AG08396 (cell line): ENCODE measurements at regions not wholly inside any gene's neighbourhood (a gene's known extent, or its start where the extent isn't known, plus 50 kb on each side); places are given as distances from the start of the nearest gene placed in this dataset.

Experiments used
- DNase-seq: peaks from one replicate; pipeline ENCODE4 v3.0.0; 2012; ENCODE audit warnings: low spot score, mixed read lengths

GRCh38 chr1:72830606-72831390 lies 548.5 kb upstream of the NEGR1 start:
- DNase-seq, result no peak

DNA sequence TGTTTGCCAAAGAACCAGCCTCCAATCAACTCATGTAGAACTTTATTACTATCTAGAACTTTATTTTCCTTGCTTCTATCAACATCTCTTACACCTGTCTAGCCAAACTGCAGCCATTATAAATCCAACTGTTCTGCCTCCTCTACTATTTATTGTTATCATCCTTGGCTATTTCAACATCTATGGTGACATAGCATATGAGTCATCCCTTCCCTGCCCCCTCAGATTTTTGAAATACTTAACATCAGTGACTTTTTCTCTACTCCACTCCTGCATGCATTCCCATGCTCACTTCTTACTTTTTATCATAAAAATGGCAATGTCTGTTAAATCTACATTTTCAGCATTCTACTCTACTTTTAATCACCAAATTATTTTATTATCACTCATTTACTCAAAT lies 544.9 kb upstream of the NEGR1 start:
- DNase-seq, result no peak

- no peak for DNase-seq
These were observed 522.2 kb upstream of the NEGR1 start for GRCh38 chr1:72804541-72804940.

- no peak for DNase-seq
These were observed 498.7 kb upstream of the NEGR1 start for GRCh38 chr1:72781038-72781437.

DNA sequence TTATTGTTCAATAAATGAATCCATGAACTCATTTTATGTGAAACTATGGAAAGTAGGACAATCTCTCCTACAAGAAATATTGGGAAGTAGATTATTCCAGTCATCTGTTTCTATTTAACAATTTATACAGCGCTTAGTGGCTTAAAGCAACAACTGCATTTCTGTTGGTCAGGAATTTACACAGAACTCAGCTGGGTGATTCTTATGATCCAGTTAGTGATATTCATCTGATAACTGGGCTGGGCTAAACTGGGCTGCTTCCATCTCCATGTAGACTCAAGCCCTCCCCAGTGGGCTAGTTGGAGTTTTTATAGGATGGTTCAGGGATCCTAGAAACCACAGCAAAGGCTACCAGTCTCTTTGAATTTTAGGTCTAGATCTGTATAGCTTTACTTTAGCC lies 497.9 kb upstream of the NEGR1 start:
- no peak for DNase-seq

DNA sequence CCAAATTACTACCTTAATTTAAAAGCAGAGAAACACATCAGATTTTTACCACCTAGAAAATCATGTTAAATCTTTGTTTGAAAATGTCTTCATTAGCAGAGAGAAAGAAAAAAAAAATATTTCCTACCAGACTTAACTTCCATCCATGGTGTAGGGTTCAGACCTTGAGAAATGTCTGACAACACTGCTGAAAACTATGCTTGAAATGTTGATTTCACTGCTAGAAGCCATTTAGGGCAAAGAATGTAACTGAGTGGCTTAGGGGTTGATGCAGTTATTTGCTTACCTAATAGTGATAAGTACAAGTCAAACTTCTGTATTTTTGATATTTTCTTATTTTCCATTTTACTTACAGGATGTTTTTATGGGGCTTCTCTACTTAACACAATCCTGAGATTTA lies 495.6 kb upstream of the NEGR1 start:
- DNase-seq, result no peak

GRCh38 chr1:72763481-72763880 lies 481.1 kb upstream of the NEGR1 start:
- no peak for DNase-seq

DNA sequence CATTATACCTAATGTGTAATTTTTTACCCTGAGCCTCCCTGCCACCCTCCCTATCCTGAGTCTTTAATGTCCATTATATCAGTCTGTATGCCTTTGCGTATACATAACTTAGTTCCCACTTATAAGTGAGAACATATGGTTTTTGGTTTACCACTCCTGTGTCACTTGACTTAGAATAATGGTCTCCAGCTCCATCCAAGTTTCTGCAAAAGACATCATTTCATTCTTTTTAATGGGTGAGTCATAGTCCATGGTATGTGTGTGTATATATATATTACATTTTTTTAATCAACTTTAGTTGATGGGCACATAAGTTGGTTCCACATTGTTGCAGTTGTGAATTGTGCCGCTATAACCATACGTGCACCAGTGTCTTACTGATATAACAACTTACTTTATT lies 477.1 kb upstream of the NEGR1 start:
- DNase-seq, result no peak

DNA sequence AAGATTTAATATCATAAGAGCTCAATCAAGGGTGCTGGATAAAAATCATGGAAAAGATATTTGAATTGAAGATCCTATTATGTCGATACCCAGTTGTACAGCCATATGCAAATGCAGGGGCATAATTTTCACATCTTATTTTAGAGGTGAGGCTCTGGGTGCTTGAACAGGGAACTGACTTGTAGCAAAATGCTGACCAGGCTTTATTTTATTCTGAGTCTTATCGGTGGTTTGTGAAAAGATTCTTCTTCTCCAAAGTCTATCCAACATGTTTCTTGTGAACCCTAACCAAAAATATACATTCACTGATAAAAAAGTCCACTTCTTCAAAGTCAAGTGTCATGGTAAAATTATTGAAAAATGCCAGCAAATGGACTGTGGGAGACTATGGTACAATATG lies 475.5 kb upstream of the NEGR1 start:
- no peak for DNase-seq

GRCh38 chr1:72745413-72745812 lies 463.1 kb upstream of the NEGR1 start:
- DNase-seq, result no peak

DNA sequence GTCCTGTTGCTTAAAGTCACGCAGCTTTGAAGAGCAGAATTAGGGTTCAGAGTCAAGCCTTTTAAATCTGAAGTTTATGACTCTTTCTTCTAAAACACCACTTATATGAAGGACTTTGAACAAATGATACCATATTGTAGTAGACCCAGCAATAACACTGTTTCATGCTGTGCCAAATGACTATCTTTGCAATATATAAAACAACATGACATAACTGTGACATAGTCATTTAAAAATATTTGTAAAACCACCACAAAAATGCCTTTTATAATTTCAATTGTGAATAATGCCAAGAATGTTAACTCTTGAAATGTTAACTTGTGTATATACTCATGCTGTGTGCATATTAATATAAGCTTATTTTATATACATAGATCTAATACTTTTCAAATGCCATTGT lies 452.1 kb upstream of the NEGR1 start:
- DNase-seq, result no peak

GRCh38 chr1:72724951-72725861 lies 442.9 kb upstream of the NEGR1 start:
- DNase-seq, result no peak

DNA sequence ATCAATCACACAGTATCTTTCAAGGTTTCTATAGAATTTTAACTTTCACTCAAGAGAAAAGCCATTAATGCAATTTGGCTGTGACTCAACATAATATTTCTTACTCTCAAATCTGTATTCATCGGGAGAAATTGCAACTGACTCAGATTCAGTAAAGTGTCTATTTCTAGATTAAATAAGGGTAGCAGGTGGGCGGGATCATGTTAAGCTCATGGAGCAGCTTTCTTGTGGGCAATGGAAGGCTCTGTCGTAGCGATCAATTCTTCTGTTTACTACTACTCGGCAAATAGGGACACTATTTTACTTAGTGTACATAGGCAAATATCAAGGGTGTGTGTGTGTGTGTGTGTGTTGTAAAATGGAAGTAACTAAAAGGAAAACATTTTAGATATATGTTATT lies 423.6 kb upstream of the NEGR1 start:
- DNase-seq, result no peak

DNA sequence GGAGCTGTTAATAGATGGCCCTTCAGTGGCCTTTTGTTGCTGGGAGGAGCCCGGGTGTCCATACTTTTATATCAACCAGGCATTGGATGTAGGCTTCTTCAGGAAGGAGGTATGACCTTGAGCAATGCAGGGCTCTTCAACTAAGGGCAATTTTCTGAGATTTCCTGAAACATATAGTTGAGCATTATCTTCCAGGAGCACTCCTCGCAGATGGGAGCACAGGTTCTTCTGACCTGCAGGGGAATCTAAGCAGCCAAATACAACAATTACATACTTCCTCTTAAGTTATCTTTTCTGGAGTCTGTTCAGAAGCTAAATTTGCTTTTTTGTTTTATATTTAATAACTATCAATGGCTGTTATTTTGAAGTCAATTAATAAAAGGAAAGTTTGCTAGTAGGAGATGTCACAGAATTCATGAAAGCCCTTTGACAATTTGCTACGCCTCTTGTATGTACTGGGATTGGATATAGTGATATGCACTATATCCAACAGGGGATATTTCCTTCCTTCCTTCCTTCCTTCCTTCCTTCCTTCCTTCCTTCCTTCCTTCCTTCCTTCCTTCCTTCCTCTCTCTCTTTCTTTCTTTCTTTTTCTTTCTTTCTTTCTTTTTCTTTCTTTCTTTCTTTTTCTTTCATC lies 422.6 kb upstream of the NEGR1 start:
- no peak for DNase-seq

GRCh38 chr1:72697410-72697809 lies 415.1 kb upstream of the NEGR1 start:
- DNase-seq, result no peak

- DNase-seq, result no peak
These were observed 411.6 kb upstream of the NEGR1 start for GRCh38 chr1:72693899-72694298.

DNA sequence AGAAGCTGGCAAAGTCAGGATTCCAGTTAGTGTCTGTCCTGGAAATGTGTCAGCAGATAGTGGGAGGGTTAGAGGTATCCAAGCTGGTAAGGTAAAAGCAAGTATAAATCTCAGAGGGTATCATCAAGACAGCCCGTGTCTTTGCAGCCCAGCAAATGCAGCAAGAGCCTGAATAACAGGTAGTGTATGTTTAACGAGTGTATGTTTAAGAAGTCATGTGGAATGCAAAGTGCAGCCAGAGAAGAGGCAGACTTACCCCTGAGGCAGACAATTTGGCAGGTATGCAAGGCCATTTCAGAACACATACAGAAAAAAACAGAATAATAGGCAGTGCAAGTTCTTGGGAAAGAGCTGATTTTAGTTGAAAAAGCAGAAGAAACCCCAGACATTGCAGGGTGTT lies 411.0 kb upstream of the NEGR1 start:
- DNase-seq, result no peak

DNA sequence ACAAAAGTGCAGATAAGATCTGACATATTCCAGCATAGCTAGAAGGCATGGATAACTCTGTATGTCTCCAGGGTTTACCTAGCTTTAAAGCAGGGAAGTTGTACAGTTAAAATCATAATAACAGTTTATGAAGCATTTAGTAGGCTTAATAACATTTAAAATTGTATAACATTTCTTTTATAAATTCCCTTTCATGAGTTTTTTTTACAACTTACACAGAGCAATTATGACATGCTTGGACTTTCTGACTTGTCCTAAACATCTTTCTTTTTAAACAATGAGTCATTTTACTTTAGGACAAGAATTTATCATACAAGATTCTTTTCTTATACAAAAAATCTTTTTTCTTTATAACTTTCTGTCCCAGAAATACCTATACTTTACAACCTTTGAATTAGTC lies 408.5 kb upstream of the NEGR1 start:
- DNase-seq, result no peak

GRCh38 chr1:72678683-72679082 lies 396.3 kb upstream of the NEGR1 start:
- DNase-seq, result no peak

DNA sequence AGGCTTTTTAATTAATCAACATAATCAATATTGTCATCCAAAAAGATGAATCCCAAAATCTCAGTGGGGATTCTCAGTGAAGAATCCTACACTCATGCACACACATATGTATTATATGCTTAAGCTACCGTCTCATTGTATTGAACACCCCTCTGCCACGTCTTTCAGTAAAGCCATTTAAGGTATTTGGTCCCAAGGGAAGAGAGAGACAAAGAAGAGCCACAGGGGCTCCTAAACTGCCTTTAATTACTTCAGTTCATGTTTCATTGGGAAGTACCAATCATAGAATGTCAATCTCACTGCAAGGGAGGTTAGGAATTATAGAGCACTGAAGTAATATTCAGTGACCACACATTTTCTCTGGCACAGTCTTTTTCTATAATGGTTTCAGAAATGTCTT lies 388.6 kb upstream of the NEGR1 start:
- DNase-seq, result no peak

GRCh38 chr1:72662918-72663317 lies 380.6 kb upstream of the NEGR1 start:
- DNase-seq, result no peak

- DNase-seq, result no peak
These were observed 368.6 kb upstream of the NEGR1 start for GRCh38 chr1:72650843-72651435.

DNA sequence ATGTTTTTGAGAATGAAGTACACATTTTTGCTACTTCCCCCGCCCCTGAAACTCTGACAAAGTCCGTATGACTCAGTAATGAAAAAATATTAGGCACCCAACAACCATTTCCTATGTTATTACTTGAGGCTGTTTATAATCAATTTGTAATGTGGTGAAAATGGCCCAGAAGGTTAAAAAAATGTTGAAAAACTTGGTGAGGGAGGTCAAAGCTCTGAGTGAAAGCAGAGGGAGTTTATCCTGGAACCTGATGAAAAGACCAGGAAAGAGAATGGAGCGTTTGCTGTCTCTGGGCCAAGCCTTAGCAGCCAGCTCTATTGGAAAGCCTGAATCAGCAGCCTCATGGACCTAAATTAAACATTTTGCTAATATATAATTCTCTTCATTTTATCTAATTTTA lies 367.7 kb upstream of the NEGR1 start:
- no peak for DNase-seq
